C4-2B (cell line): ENCODE measurements at regions not wholly inside any gene's neighbourhood (a gene's known extent, or its start where the extent isn't known, plus 50 kb on each side); places are given as distances from the start of the nearest gene placed in this dataset.

Experiments
- CTCF ChIP-seq: fragments of 450-650 bp; conservative IDR thresholded peaks from 2 replicates; pipeline ENCODE4 v1.5.1; 2017; ENCODE audit warnings: mild to moderate bottlenecking
- ZFX ChIP-seq: fragments of 450-650 bp; IDR thresholded peaks from 2 replicates; pipeline ENCODE4 v1.6.1; 2017

DNA sequence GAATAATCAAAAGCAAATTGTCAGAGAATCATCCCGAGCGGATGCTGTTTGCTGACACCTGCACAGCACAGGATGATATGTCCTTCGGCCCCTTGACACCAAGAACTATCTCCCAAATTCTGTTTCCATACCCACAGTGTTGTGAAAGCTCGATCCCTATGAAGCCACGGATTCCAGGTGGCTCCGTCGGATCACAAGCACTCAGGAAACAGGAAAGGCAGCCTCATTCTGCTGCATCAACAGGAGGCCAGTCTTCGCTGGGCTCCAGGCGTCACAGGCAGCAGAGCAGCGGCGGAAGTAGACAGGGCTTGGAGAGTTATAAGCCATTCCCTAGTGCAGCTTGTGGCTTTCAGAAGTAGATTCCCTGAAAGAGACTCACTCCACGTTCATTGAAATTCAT lies 342.3 kb downstream of the C6orf118 start:
- TF ChIP-seq CTCF (no peak), ZFX (no peak)
